SK-N-SH (cell line): ENCODE measurements at regions not wholly inside any gene's neighbourhood (a gene's known extent, or its start where the extent isn't known, plus 50 kb on each side); places are given as distances from the start of the nearest gene placed in this dataset.

Experiments used
- MXI1 ChIP-seq: IDR thresholded peaks from 2 replicates; pipeline ENCODE4 v1.6.1; 2012; ENCODE audit warnings: mild to moderate bottlenecking, low read depth, low read length, improper control_type of control experiment
- TF ChIP-seq, protein P1 (sequence below): fragments of 200-600 bp; sonication (generic); IDR thresholded peaks from 2 replicates; pipeline ENCODE4 v1.6.1; 2017; ENCODE audit warnings: antibody characterized with exemption, mild to moderate bottlenecking, moderate library complexity

- TF ChIP-seq, protein P1, sequence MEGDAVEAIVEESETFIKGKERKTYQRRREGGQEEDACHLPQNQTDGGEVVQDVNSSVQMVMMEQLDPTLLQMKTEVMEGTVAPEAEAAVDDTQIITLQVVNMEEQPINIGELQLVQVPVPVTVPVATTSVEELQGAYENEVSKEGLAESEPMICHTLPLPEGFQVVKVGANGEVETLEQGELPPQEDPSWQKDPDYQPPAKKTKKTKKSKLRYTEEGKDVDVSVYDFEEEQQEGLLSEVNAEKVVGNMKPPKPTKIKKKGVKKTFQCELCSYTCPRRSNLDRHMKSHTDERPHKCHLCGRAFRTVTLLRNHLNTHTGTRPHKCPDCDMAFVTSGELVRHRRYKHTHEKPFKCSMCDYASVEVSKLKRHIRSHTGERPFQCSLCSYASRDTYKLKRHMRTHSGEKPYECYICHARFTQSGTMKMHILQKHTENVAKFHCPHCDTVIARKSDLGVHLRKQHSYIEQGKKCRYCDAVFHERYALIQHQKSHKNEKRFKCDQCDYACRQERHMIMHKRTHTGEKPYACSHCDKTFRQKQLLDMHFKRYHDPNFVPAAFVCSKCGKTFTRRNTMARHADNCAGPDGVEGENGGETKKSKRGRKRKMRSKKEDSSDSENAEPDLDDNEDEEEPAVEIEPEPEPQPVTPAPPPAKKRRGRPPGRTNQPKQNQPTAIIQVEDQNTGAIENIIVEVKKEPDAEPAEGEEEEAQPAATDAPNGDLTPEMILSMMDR, result no peak
- no peak for TF ChIP-seq MXI1
These were observed 512.7 kb upstream of the CT83 start for GRCh38 chrX:116975517-116975916.
